Uterus (tissue), 2 donors: ENCODE measurements at regions not wholly inside any gene's neighbourhood (a gene's known extent, or its start where the extent isn't known, plus 50 kb on each side); places are given as distances from the start of the nearest gene placed in this dataset.

ENCODE experiments used
- POLR2A ChIP-seq, 2 donors: fragments of 450-650 bp; IDR thresholded peaks; one replicate each; pipeline ENCODE4 v1.6.1; 2016; ENCODE audit warnings: antibody characterized with exemption in 2 of 2, mild to moderate bottlenecking in 1 of 2, moderate library complexity in 1 of 2
- TF ChIP-seq, protein P1 (sequence below), 4 experiments: fragments of 200-600 bp in 2 of 4; fragments of 450-650 bp in 2 of 4; sonication (generic) in 2 of 4; IDR thresholded peaks; one replicate each; pipeline ENCODE4 v1.5.1; 2016 to 2019; ENCODE audit warnings: antibody characterized with exemption in 4 of 4, mild to moderate bottlenecking in 2 of 4, moderate library complexity in 1 of 4

DNA sequence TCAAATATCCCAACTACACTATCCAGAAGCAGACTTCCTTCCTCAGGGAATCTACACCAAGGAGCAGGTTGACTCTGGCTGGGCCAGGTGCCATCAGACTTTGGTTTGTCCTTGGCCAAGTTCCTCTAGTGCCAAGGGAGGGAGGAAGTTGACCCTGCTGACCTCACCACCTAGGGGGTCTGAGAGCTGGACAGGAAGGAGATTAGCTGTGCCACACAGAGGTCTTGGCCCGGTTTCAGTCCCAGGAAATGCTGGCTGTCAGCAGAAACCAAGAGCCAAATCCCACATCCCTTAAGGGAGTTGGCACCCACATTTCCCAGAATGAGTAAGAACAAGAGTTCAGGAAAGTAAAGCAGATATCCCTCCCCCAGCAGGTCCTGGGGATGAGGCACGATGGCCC, 178.2 kb downstream of the SALL1 start:
- no peak for TF ChIP-seq POLR2A (IDR thresholded peaks at IDR 0.05)
- TF ChIP-seq, protein P1, sequence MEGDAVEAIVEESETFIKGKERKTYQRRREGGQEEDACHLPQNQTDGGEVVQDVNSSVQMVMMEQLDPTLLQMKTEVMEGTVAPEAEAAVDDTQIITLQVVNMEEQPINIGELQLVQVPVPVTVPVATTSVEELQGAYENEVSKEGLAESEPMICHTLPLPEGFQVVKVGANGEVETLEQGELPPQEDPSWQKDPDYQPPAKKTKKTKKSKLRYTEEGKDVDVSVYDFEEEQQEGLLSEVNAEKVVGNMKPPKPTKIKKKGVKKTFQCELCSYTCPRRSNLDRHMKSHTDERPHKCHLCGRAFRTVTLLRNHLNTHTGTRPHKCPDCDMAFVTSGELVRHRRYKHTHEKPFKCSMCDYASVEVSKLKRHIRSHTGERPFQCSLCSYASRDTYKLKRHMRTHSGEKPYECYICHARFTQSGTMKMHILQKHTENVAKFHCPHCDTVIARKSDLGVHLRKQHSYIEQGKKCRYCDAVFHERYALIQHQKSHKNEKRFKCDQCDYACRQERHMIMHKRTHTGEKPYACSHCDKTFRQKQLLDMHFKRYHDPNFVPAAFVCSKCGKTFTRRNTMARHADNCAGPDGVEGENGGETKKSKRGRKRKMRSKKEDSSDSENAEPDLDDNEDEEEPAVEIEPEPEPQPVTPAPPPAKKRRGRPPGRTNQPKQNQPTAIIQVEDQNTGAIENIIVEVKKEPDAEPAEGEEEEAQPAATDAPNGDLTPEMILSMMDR (IDR thresholded peaks at IDR 0.05), result no peak
